ENCODE measurements at regions not wholly inside any gene's neighbourhood (a gene's known extent, or its start where the extent isn't known, plus 50 kb on each side); places are given as distances from the start of the nearest gene placed in this dataset.

DNA sequence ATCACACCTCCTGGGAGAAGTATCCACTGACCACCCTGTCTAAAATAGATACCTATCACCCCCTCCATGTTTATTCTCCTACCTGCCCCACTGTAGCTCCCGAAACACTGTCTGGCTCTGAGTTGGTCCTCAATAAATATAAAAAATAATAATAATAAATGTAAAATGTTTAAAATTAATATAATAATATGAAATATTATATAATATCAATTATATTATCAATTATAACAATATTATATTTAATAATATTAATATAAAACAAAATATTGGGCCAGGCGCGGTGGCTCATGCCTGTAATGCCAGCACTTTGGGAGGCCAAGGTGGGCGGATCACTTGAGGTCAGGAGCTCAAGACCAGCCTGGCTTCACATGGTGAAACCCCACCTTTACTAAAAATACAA lies 52.3 kb upstream of the TIAM1 start:
- no peak for TF ChIP-seq POLR2AphosphoS5 (IDR thresholded peaks at IDR 0.05; ENCODE audit: low read depth, low read length)
- no peak for TF ChIP-seq TAF1 (IDR thresholded peaks at IDR 0.05; ENCODE audit: borderline replicate concordance, insufficient read depth, low read length)
- TF ChIP-seq, protein P1, sequence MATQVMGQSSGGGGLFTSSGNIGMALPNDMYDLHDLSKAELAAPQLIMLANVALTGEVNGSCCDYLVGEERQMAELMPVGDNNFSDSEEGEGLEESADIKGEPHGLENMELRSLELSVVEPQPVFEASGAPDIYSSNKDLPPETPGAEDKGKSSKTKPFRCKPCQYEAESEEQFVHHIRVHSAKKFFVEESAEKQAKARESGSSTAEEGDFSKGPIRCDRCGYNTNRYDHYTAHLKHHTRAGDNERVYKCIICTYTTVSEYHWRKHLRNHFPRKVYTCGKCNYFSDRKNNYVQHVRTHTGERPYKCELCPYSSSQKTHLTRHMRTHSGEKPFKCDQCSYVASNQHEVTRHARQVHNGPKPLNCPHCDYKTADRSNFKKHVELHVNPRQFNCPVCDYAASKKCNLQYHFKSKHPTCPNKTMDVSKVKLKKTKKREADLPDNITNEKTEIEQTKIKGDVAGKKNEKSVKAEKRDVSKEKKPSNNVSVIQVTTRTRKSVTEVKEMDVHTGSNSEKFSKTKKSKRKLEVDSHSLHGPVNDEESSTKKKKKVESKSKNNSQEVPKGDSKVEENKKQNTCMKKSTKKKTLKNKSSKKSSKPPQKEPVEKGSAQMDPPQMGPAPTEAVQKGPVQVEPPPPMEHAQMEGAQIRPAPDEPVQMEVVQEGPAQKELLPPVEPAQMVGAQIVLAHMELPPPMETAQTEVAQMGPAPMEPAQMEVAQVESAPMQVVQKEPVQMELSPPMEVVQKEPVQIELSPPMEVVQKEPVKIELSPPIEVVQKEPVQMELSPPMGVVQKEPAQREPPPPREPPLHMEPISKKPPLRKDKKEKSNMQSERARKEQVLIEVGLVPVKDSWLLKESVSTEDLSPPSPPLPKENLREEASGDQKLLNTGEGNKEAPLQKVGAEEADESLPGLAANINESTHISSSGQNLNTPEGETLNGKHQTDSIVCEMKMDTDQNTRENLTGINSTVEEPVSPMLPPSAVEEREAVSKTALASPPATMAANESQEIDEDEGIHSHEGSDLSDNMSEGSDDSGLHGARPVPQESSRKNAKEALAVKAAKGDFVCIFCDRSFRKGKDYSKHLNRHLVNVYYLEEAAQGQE (IDR thresholded peaks at IDR 0.05; ENCODE audit: insufficient read depth in 1 of 2, low read depth in 2 of 2, low read length in 2 of 2) = no peak
- no peak for TF ChIP-seq SIN3A (IDR thresholded peaks at IDR 0.05; ENCODE audit: borderline replicate concordance, insufficient read depth, low read length)

Data from PFSK-1 (cell line).